ENCODE measurements at regions not wholly inside any gene's neighbourhood (a gene's known extent, or its start where the extent isn't known, plus 50 kb on each side); places are given as distances from the start of the nearest gene placed in this dataset.

DNA sequence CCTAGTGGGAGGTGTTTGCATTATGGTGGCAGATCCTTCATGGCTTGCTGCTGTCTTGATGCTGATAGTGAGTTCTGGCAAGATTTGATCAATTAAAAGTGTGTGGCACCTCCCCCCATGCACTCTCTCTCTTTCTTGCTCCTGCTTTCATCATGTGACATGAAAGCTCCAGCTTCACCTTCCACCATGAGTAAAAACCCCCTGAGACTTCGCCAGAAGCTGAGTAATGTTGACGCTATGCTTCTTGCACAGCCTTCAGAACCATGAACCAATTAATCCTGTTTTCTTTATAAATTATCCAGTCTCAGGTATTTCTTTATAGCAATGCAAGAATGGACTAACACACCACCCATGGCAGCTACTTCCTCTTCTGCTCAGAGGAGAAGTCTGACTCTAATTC is 2181.4 kb upstream of the PIK3C3 start:
- TF ChIP-seq, protein P1, sequence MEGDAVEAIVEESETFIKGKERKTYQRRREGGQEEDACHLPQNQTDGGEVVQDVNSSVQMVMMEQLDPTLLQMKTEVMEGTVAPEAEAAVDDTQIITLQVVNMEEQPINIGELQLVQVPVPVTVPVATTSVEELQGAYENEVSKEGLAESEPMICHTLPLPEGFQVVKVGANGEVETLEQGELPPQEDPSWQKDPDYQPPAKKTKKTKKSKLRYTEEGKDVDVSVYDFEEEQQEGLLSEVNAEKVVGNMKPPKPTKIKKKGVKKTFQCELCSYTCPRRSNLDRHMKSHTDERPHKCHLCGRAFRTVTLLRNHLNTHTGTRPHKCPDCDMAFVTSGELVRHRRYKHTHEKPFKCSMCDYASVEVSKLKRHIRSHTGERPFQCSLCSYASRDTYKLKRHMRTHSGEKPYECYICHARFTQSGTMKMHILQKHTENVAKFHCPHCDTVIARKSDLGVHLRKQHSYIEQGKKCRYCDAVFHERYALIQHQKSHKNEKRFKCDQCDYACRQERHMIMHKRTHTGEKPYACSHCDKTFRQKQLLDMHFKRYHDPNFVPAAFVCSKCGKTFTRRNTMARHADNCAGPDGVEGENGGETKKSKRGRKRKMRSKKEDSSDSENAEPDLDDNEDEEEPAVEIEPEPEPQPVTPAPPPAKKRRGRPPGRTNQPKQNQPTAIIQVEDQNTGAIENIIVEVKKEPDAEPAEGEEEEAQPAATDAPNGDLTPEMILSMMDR (IDR thresholded peaks at IDR 0.05; ENCODE audit: insufficient read depth, low read length, poor library complexity, severe bottlenecking): no peak
- no peak for TF ChIP-seq EZH2phosphoT487 (conservative IDR thresholded peaks at IDR 0.05; ENCODE audit: low read length)
- Histone ChIP-seq H3K27me3 (ENCODE audit: low read length) (no peaks in the 10 kb centered on the region), H3F3A (ENCODE audit: insufficient read depth) (no peaks in the 10 kb centered on the region), H3K9me2 (replicated peaks; ENCODE audit: insufficient read depth, low read length) (0 out of 2 replicates have a peak, but pooled peaks cover 4% of the 10 kb centered on the region), H4K20me1 (ENCODE audit: low read depth, low read length) (no peaks in the 10 kb centered on the region), H3K27ac (ENCODE audit: low read depth, low read length) (no peak overlapping the region), H3K9ac (ENCODE audit: low read length) (no peak overlapping the region), H3K36me3 (ENCODE audit: low read length) (no peaks in the 10 kb centered on the region), H2AFZ (ENCODE audit: low read depth, low read length, severe bottlenecking) (no peak overlapping the region), H3K9me3 (ENCODE audit: insufficient read depth, low read length) (no peaks in the 10 kb centered on the region), H3K4me3 (ENCODE audit: insufficient read depth, low read length, poor library complexity, severe bottlenecking) (no peak overlapping the region), H3K79me2 (ENCODE audit: insufficient read depth, low read length) (no peaks in the 10 kb centered on the region), H3K4me2 (ENCODE audit: low read depth, low read length, poor library complexity, severe bottlenecking) (no peak overlapping the region)

DNA sequence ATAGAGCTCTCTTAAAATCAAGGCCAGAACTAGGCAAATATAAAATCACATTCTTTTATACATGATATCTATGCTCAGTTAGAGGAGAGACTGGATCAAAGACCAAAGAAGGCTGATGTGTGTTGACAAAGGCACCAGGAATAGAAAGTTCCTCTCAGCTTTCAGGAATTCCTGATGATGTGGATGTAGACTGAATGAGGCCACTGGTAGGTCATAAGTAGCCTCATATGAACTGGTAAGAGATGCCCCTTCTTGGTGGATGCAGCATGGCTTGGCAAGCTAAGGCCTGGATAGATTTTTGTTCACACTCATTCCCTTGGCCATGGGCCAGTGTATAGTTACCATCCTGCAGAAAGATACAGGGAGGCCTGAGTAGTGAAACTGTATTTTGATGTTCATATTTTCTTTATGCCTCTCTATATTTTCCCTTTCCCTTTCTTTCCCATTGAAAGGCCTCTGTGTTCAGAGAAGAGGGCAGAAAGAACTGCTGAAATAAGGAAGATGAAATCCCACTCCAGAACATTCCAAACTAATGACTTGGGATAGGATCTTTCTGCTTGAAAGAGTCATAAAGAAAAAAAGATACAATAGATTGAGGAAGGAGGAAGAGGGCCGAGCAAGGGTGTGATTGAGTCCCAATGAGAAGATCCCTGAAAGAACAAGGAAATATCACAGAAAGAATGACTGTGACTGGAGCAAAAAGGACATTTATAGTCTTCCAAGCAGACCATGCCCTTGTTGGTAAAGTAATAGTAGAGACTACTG is 2182.7 kb upstream of the PIK3C3 start:
- no peaks in the 10 kb centered on the region for H3K36me3 ChIP-seq (ENCODE audit: low read length)
- 0 out of 2 replicates have a peak, but pooled peaks cover 4% of the 10 kb centered on the region for H3K9me2 ChIP-seq (replicated peaks; ENCODE audit: insufficient read depth, low read length)
- H3K27ac ChIP-seq (ENCODE audit: low read depth, low read length): no peak overlapping the region
- no peak for TF ChIP-seq EZH2phosphoT487 (conservative IDR thresholded peaks at IDR 0.05; ENCODE audit: low read length)
- no peak overlapping the region for H3K9ac ChIP-seq (ENCODE audit: low read length)
- H3K9me3 ChIP-seq (ENCODE audit: insufficient read depth, low read length): no peaks in the 10 kb centered on the region
- H2AFZ ChIP-seq (ENCODE audit: low read depth, low read length, severe bottlenecking): no peak overlapping the region
- no peak overlapping the region for H3K4me3 ChIP-seq (ENCODE audit: insufficient read depth, low read length, poor library complexity, severe bottlenecking)
- no peaks in the 10 kb centered on the region for H3K27me3 ChIP-seq (ENCODE audit: low read length)
- H3K4me2 ChIP-seq (ENCODE audit: low read depth, low read length, poor library complexity, severe bottlenecking): no peak overlapping the region
- no peaks in the 10 kb centered on the region for H4K20me1 ChIP-seq (ENCODE audit: low read depth, low read length)
- H3K79me2 ChIP-seq (ENCODE audit: insufficient read depth, low read length): no peaks in the 10 kb centered on the region
- no peaks in the 10 kb centered on the region for H3F3A ChIP-seq (ENCODE audit: insufficient read depth)

DNA sequence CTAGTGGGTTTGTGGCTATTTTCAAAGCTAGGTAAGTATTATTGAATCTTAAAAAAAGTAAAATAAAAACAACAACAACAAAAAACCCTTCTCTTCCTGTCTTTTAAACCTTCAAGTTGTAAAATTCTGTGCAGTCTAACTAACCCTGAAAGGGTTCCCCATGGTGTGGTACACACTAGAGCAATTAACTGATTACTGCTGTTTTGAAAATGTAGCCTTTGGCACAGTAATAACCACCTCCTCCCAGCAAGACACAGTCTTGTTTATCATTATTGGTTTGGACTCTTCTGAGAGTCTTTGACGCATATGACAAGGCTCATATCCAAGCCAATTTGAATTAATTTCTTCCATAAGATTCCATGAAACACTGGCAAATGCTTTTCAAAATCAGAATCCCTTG is 2184.6 kb upstream of the PIK3C3 start:
- H3K9ac ChIP-seq (ENCODE audit: low read length): no peak overlapping the region
- H3K4me2 ChIP-seq (ENCODE audit: low read depth, low read length, poor library complexity, severe bottlenecking): no peak overlapping the region
- H3K4me3 ChIP-seq (ENCODE audit: insufficient read depth, low read length, poor library complexity, severe bottlenecking): no peak overlapping the region
- H3K36me3 ChIP-seq (ENCODE audit: low read length): no peaks in the 10 kb centered on the region
- TF ChIP-seq, protein P1 (IDR thresholded peaks at IDR 0.05; ENCODE audit: insufficient read depth, low read length, poor library complexity, severe bottlenecking): no peak
- no peak for TF ChIP-seq EZH2phosphoT487 (conservative IDR thresholded peaks at IDR 0.05; ENCODE audit: low read length)
- no peak overlapping the region for H3K27ac ChIP-seq (ENCODE audit: low read depth, low read length)
- H3K9me3 ChIP-seq (ENCODE audit: insufficient read depth, low read length): no peaks in the 10 kb centered on the region
- no peaks in the 10 kb centered on the region for H3K79me2 ChIP-seq (ENCODE audit: insufficient read depth, low read length)
- H3K27me3 ChIP-seq (ENCODE audit: low read length): no peaks in the 10 kb centered on the region
- no peaks in the 10 kb centered on the region for H4K20me1 ChIP-seq (ENCODE audit: low read depth, low read length)
- 0 out of 2 replicates have a peak, but pooled peaks cover 4% of the 10 kb centered on the region for H3K9me2 ChIP-seq (replicated peaks; ENCODE audit: insufficient read depth, low read length)
- no peak overlapping the region for H2AFZ ChIP-seq (ENCODE audit: low read depth, low read length, severe bottlenecking)
- no peaks in the 10 kb centered on the region for H3F3A ChIP-seq (ENCODE audit: insufficient read depth)

DNA sequence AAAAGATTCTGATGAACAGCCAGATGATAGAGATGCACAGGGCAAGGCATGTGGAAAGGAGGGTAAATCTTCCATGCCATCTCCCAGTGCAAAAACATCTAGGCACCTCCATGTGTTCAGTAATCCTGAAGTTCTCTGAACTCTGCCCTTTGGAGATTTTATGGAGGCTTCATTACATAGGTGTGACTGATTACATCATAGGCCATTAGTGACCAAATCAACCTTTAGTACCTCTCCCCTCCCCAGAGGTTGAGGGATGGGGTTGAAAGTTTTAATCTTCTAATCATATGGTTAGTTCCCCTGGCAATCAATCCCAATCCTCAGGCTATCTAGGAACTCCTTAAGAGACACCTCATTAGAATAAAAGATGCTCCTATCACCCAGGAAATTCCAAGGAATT is 2190.2 kb upstream of the PIK3C3 start:
- 0 out of 2 replicates have a peak, but pooled peaks cover 8% of the 10 kb centered on the region for H3K9me3 ChIP-seq (ENCODE audit: insufficient read depth, low read length)
- no peaks in the 10 kb centered on the region for H3K36me3 ChIP-seq (ENCODE audit: low read length)
- H3K79me2 ChIP-seq (ENCODE audit: insufficient read depth, low read length): no peaks in the 10 kb centered on the region
- H3K4me3 ChIP-seq (ENCODE audit: insufficient read depth, low read length, poor library complexity, severe bottlenecking): no peak overlapping the region
- H3F3A ChIP-seq (ENCODE audit: insufficient read depth): no peaks in the 10 kb centered on the region
- H3K9me2 ChIP-seq (replicated peaks; ENCODE audit: insufficient read depth, low read length): 0 out of 2 replicates have a peak, but pooled peaks cover 4% of the 10 kb centered on the region
- no peak overlapping the region for H3K9ac ChIP-seq (ENCODE audit: low read length)
- no peaks in the 10 kb centered on the region for H4K20me1 ChIP-seq (ENCODE audit: low read depth, low read length)
- H3K27me3 ChIP-seq (ENCODE audit: low read length): no peaks in the 10 kb centered on the region
- no peak overlapping the region for H2AFZ ChIP-seq (ENCODE audit: low read depth, low read length, severe bottlenecking)
- no peak overlapping the region for H3K27ac ChIP-seq (ENCODE audit: low read depth, low read length)
- H3K4me2 ChIP-seq (ENCODE audit: low read depth, low read length, poor library complexity, severe bottlenecking): no peak overlapping the region
- TF ChIP-seq, protein P1 (IDR thresholded peaks at IDR 0.05; ENCODE audit: insufficient read depth, low read length, poor library complexity, severe bottlenecking): no peak
- no peak for TF ChIP-seq EZH2phosphoT487 (conservative IDR thresholded peaks at IDR 0.05; ENCODE audit: low read length)

Measured in SU-DHL-6 (cell line).